Heart left ventricle (tissue), 16 donors: ENCODE measurements at regions not wholly inside any gene's neighbourhood (a gene's known extent, or its start where the extent isn't known, plus 50 kb on each side); places are given as distances from the start of the nearest gene placed in this dataset.

Source experiments
- ATAC-seq, 4 donors: fragments of 200-7000 bp; cut with Tn5 transposase; one replicate each; pipeline ENCODE4 v1.9.1; 2020 to 2022; ENCODE audit warnings: moderate library complexity in 4 of 4, mild to moderate bottlenecking in 3 of 4, moderate number of reproducible peaks in 1 of 4
- DNase-seq, 5 donors: peaks; one replicate each; pipeline ENCODE4 v3.0.0-alpha.2; 2020
- H3K27ac ChIP-seq, 12 donors: fragments of 200-600 bp; sonication (generic) in 4 of 12; one replicate each; pipeline versions ENCODE4 v1.5.0 to v1.8.0; 2016 to 2022; ENCODE audit warnings: mild to moderate bottlenecking in 2 of 12
- H3K27me3 ChIP-seq, 9 donors: fragments of 200-600 bp; sonication (generic) in 2 of 9; one replicate each; pipeline versions ENCODE4 v1.5.1 to v1.8.0; 2016 to 2022; ENCODE audit warnings: mild to moderate bottlenecking in 3 of 9
- H3K36me3 ChIP-seq, 9 donors: fragments of 200-600 bp; sonication (generic) in 2 of 9; one replicate each; pipeline versions ENCODE4 v1.5.0 to v1.8.0; 2018 to 2022; ENCODE audit warnings: mild to moderate bottlenecking in 2 of 9
- H3K4me1 ChIP-seq, 12 donors: fragments of 200-600 bp; sonication (generic) in 4 of 12; one replicate each; pipeline versions ENCODE4 v1.5.0 to v1.8.0; 2016 to 2022; ENCODE audit warnings: mild to moderate bottlenecking in 3 of 12
- H3K4me3 ChIP-seq, 12 donors: fragments of 200-600 bp; sonication (generic) in 4 of 12; one replicate each; pipeline versions ENCODE4 v1.5.0 to v1.8.0; 2017 to 2022; ENCODE audit warnings: mild to moderate bottlenecking in 9 of 12, moderate library complexity in 4 of 12
- H3K9me3 ChIP-seq, 12 donors: fragments of 200-600 bp; sonication (generic) in 4 of 12; one replicate each; pipeline versions ENCODE4 v1.5.0 to v1.8.0; 2016 to 2022; ENCODE audit warnings: mild to moderate bottlenecking in 1 of 12
- CTCF ChIP-seq, 12 donors: fragments of 200-600 bp; sonication (generic) in 4 of 12; IDR thresholded peaks; one replicate each; pipeline versions ENCODE4 v1.5.0 to v1.8.0; 2018 to 2022; ENCODE audit warnings: antibody characterized with exemption in 12 of 12, mild to moderate bottlenecking in 5 of 12
- POLR2A ChIP-seq, 2 donors: fragments of 450-650 bp; IDR thresholded peaks; one replicate each; pipeline ENCODE4 v1.6.1; 2017; ENCODE audit warnings: antibody characterized with exemption in 2 of 2, mild to moderate bottlenecking in 2 of 2, moderate library complexity in 2 of 2
- WGBS, 4 donors: extraction: QIAGEN DNeasy Blood & Tissue Kit in 2 of 4; methylation state at CpG; one replicate each; pipeline versions ENCODE4 v1.1.5 to v1.1.7; 2013 to 2018; 5-methylcytosine and 5-hydroxymethylcytosine counted together
- intact Hi-C, 10 donors: fragments of 100-400 bp; cut with DNase I; formaldehyde crosslinking; loops; one replicate each; pipeline versions ENCODE4 v1.11.1 to v1.14.2; 2022
- donor health status: ischemic (EF 13 %, LVEDD 7.1; RV severe dilation, severe dysfunction).
- donor health status: healthy with polysubstance abuse.
- donor health status: DM: no; HTN: yes; CAD: no.
- donor health status: DM: no; HTN: no; CAD: no.
- donor health status: ischemic (EF 25% LVEDD 6.9; RV normal size, moderate dysfunction).
- donor health status: ischemic (EF 25% LVEDD 5.7; RV mildly dilated, moderate dysfunction).
- donor health status: healthy.
- donor health status: DM: yes; HTN: yes; CAD: no.
- donor health status: ischemic (EF 35%, LVEDD 5.7; RV mildly dilated, moderate dysfunction).
- donor health status: nonischemic (EF 11% LVEDD 7.7; RV severe dilation, severe dysfunction).
- donor health status: DM: yes; HTN: yes; CAD: no.
- donor health status: PGD.
- donor health status: ischemic (EF 29% LVEDD 5.4; RV normal size, mild dysfunction).
- donor health status: nonischemic (EF 23%, LVEDD 6.1; RV moderate dilation, normal function).

- DNase-seq (no peak), ATAC-seq (no peak)
- TF ChIP-seq POLR2A (IDR thresholded peaks at IDR 0.05) (no peak), CTCF (IDR thresholded peaks at IDR 0.05) (no peak)
- intact Hi-C loops, result no loop called here
- Histone ChIP-seq H3K4me1 (peaks cover 0 to 33% (median 0%) of the 10 kb centered on the region in 12 donors), H3K9me3 (no peaks in the 10 kb centered on the region), H3K27ac (no peak overlapping the region), H3K4me3 (no peak overlapping the region), H3K36me3 (no peaks in the 10 kb centered on the region), H3K27me3 (peaks cover 0 to 8% (median 0%) of the 10 kb centered on the region in 9 donors)
- WGBS, 4 donors, result 88 to 96% (median 93%) methylated on average over 9 of the region's 9 CpGs
These were observed 135.7 kb upstream of the GDF10 start for GRCh38 chr10:47164126-47164799.

GRCh38 chr10:47164800-47165128 is 135.2 kb upstream of the GDF10 start:
- 72 to 85% (median 74%) methylated on average over 3 of the region's 3 CpGs for WGBS, 4 donors
- Histone ChIP-seq H3K4me3 (no peak overlapping the region), H3K27me3 (peaks cover 0 to 8% (median 0%) of the 10 kb centered on the region in 9 donors), H3K36me3 (no peaks in the 10 kb centered on the region), H3K9me3 (peaks cover 0 to 2% (median 0%) of the 10 kb centered on the region in 12 donors), H3K4me1 (peaks cover 0 to 33% (median 0%) of the 10 kb centered on the region in 12 donors), H3K27ac (no peak overlapping the region)
- intact Hi-C loops, result loop anchor here in 1 of 10 donors (5.0 kb wide), 1 partner anchor 67 kb away; no protein-coding TSS in a partner anchor
- DNase-seq (no peak), ATAC-seq (no peak)
- TF ChIP-seq CTCF (IDR thresholded peaks at IDR 0.05) (no peak), POLR2A (IDR thresholded peaks at IDR 0.05) (no peak)

DNA sequence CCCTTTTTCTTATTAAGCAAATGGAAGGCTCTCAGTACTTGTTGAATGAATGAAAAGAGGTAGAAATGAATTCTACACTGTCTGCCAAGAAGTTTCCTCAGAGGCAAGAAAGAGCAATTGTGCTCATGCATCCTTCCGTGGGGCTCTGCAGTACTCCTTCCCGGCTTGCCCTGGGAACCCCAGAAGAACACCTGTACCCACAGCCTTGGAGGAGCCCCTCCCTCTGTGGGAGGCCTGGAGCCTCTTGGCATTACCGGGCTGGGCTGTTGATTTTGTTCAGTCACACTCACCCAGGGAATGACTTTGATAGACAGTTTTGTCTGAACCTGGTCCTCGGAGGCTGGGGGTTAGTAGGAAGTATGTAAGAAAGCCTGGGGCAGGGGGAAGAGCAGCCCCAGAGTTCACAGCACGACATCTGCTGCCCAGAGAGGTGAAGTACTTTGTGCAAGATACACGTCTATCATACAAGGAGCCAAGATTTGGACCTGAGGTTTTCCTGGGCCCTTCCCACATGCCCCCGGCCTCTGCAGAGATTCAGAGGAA is 134.8 kb upstream of the GDF10 start:
- H3K9me3 ChIP-seq, result peaks cover 0 to 6% (median 0%) of the 10 kb centered on the region in 12 donors
- ATAC-seq (peak in 3 of 4 donors; percentile 6 to 15 (median 10)), DNase-seq (no peak)
- 36 to 48% (median 44%) methylated on average over 7 of the region's 7 CpGs for WGBS, 4 donors
- H3K27ac ChIP-seq, result peak overlapping the region in 7 of 12 donors; percentile 23 to 86 (median 38)
- H3K27me3 ChIP-seq, result peaks cover 0 to 8% (median 0%) of the 10 kb centered on the region in 9 donors
- peak overlapping the region in 8 of 12 donors; percentile 23 to 47 (median 32) for H3K4me3 ChIP-seq
- TF ChIP-seq POLR2A (IDR thresholded peaks at IDR 0.05) (no peak), CTCF (IDR thresholded peaks at IDR 0.05) (no peak)
- intact Hi-C loops, result loop anchor here in 1 of 10 donors (5.0 kb wide), 1 partner anchor 68 kb away; no protein-coding TSS in a partner anchor
- H3K4me1 ChIP-seq, result peaks cover 0 to 33% (median 0%) of the 10 kb centered on the region in 12 donors
- no peaks in the 10 kb centered on the region for H3K36me3 ChIP-seq

GRCh38 chr10:47165711-47166404 is 134.1 kb upstream of the GDF10 start:
- ATAC-seq (peak; percentile 54 to 87 (median 77)), DNase-seq (peak; percentile 40 to 81 (median 60))
- WGBS, 4 donors, result 32 to 47% (median 39%) methylated on average over 26 of the region's 26 CpGs
- intact Hi-C loops, result loop anchor here in 1 of 10 donors (5.0 kb wide), 1 partner anchor 69 kb away; no protein-coding TSS in a partner anchor
- Histone ChIP-seq H3K9me3 (peaks cover 0 to 10% (median 0%) of the 10 kb centered on the region in 12 donors), H3K4me1 (peaks cover 0 to 33% (median 0%) of the 10 kb centered on the region in 12 donors), H3K4me3 (peak overlapping the region in 9 of 12 donors; percentile 21 to 47 (median 32)), H3K36me3 (no peaks in the 10 kb centered on the region), H3K27me3 (peaks cover 0 to 8% (median 0%) of the 10 kb centered on the region in 9 donors), H3K27ac (peak overlapping the region in 8 of 12 donors; percentile 19 to 86 (median 38))
- TF ChIP-seq POLR2A (IDR thresholded peaks at IDR 0.05), result no peak
- TF ChIP-seq CTCF (IDR thresholded peaks at IDR 0.05), result peak in 1 of 12 donors; percentile 13
